GM12878 (cell line): ENCODE measurements at regions not wholly inside any gene's neighbourhood (a gene's known extent, or its start where the extent isn't known, plus 50 kb on each side); places are given as distances from the start of the nearest gene placed in this dataset.
"Not testable (repeated sequence)": the region's sequence is repeated elsewhere in the genome, so short reads cannot be mapped to it uniquely, and the experiment has no call there.

ENCODE experiments used
- ATAC-seq: fragments of 200-7000 bp; cut with Tn5 transposase; 3 replicates; pipeline ENCODE4 v1.9.1; 2020; ENCODE audit warnings: mild to moderate bottlenecking, moderate library complexity
- BruUV-seq: library from RNA; stranded (reverse); fragments of 400-500 nt; replicated peaks from 2 replicates; lab custom pipeline; 2021; lab: Mats Ljungman, UMichigan
- CTCF ChIA-PET: fragments of 300-600 bp; sonication (Branson Sonifier 250); formaldehyde crosslinking; extraction: SDS; loops from one replicate; lab custom pipeline; 2021; ENCODE audit warnings: inconsistent platforms; lab: Yijun Ruan, JAX
- POLR2A ChIA-PET: fragments of 350-600 bp; formaldehyde crosslinking; extraction: SDS; loops from one replicate; lab custom pipeline; 2021; ENCODE audit warnings: inconsistent platforms; lab: Charles Lee
- RAD21 ChIA-PET: fragments of 300-600 bp; sonication (Branson Sonifier 250); formaldehyde crosslinking; loops from one replicate; lab custom pipeline; 2023; ENCODE audit warnings: antibody characterized with exemption; ENCODE audit not compliant: unreplicated experiment; lab: Charles Lee
- SMC1A ChIA-PET: fragments of 300-600 bp; sonication (Branson Sonifier 250); formaldehyde crosslinking; loops from one replicate; lab custom pipeline; 2023; ENCODE audit not compliant: unreplicated experiment, uncharacterized antibody; lab: Charles Lee
- DNase-seq: peaks from one replicate; pipeline ENCODE4 v3.0.0-alpha.2; 2011; ENCODE audit warnings: low read depth, low spot score
- FAIRE-seq: peaks from 3 replicates; lab custom pipeline; 2011; peaks lifted over from hg19 to GRCh38; lab: Jason Lieb, UNC
- H2AFZ ChIP-seq: 2 replicates; pipeline ENCODE4 v1.6.0; 2011; ENCODE audit warnings: low read depth, low read length, control low read depth; ENCODE audit not compliant: control insufficient read depth
- H3K27ac ChIP-seq: 2 replicates; pipeline ENCODE4 v1.5.1; 2011; ENCODE audit warnings: control low read depth; ENCODE audit not compliant: control insufficient read depth, insufficient read depth
- H3K27me3 ChIP-seq, 2 experiments: replicated peaks in 1 of 2; 2 replicates each; pipeline versions ENCODE4 v1.6.0 to v1.6.1; 2011; ENCODE audit warnings: low read length in 1 of 2; ENCODE audit not compliant: control insufficient read depth in 2 of 2, insufficient read depth in 2 of 2
- H3K36me3 ChIP-seq, 2 experiments: 2 replicates each; pipeline ENCODE4 v1.5.1; 2011; ENCODE audit warnings: low read length in 1 of 2; ENCODE audit not compliant: control insufficient read depth in 2 of 2, insufficient read depth in 2 of 2
- H3K4me1 ChIP-seq: 2 replicates; pipeline ENCODE4 v1.6.1; 2011; ENCODE audit warnings: mild to moderate bottlenecking, low read length, moderate library complexity, mixed read lengths; ENCODE audit not compliant: control insufficient read depth, insufficient read depth
- H3K4me2 ChIP-seq: 2 replicates; pipeline ENCODE4 v1.6.0; 2011; ENCODE audit warnings: control low read depth; ENCODE audit not compliant: control insufficient read depth, insufficient read depth
- H3K4me3 ChIP-seq: fragments of 200-600 bp; sonication (generic); 2 replicates; pipeline ENCODE4 v1.5.1; 2016
- H3K79me2 ChIP-seq: 2 replicates; pipeline ENCODE4 v1.6.0; 2011; ENCODE audit warnings: low read length; ENCODE audit not compliant: control insufficient read depth, insufficient read depth
- H3K9ac ChIP-seq: 2 replicates; pipeline ENCODE4 v1.8.0; 2011; ENCODE audit warnings: low read length, control low read depth, mixed read lengths; ENCODE audit not compliant: control insufficient read depth, insufficient read depth
- H3K9me3 ChIP-seq: replicated peaks from 3 replicates; pipeline ENCODE4 v1.5.1; 2011; ENCODE audit warnings: mild to moderate bottlenecking, low read length; ENCODE audit not compliant: control insufficient read depth, insufficient read depth
- H4K20me1 ChIP-seq: 2 replicates; pipeline ENCODE4 v1.6.0; 2011; ENCODE audit not compliant: control insufficient read depth, insufficient read depth
- BACH1 ChIP-seq: fragments of 450-650 bp; IDR thresholded peaks from 2 replicates; pipeline ENCODE4 v1.6.1; 2017; ENCODE audit warnings: mild to moderate bottlenecking, borderline replicate concordance
- BHLHE40 ChIP-seq, 2 experiments: fragments of 450-650 bp in 1 of 2; IDR thresholded peaks; 2 replicates each; pipeline ENCODE4 v1.6.1; 2011 to 2017; ENCODE audit warnings: low read depth in 2 of 2, borderline replicate concordance in 1 of 2, improper control_type of control experiment in 1 of 2, low read length in 1 of 2, mild to moderate bottlenecking in 1 of 2
- MYB ChIP-seq: fragments of 150-350 bp; IDR thresholded peaks from 2 replicates; pipeline ENCODE4 v1.6.1; 2014; ENCODE audit warnings: mild to moderate bottlenecking, low read depth, low read length, borderline replicate concordance
- MYC ChIP-seq: IDR thresholded peaks from 2 replicates; pipeline ENCODE4 v1.6.1; 2011; ENCODE audit warnings: mild to moderate bottlenecking, low read length, moderate library complexity, inconsistent platforms; ENCODE audit not compliant: insufficient read depth, insufficient replicate concordance, insufficient read length, severe bottlenecking
- PML ChIP-seq: IDR thresholded peaks from 2 replicates; pipeline ENCODE4 v1.6.1; 2012; ENCODE audit warnings: low read length, inconsistent platforms
- POLR2A ChIP-seq: IDR thresholded peaks from 2 replicates; pipeline ENCODE4 v1.6.1; 2011; ENCODE audit warnings: low read depth, mild to moderate bottlenecking, low read length
- POLR2AphosphoS2 ChIP-seq: IDR thresholded peaks from 2 replicates; pipeline ENCODE4 v1.6.1; 2011; ENCODE audit warnings: low read depth, mild to moderate bottlenecking, low read length, improper control_type of control experiment, moderate library complexity
- RAD51 ChIP-seq: fragments of 450-650 bp; IDR thresholded peaks from 2 replicates; pipeline ENCODE4 v1.6.1; 2016; ENCODE audit warnings: moderate library complexity, mild to moderate bottlenecking, inconsistent platforms
- RCOR1 ChIP-seq: conservative IDR thresholded peaks from 2 replicates; pipeline ENCODE4 v1.6.1; 2012; ENCODE audit warnings: low read depth, low read length, improper control_type of control experiment
- TARDBP ChIP-seq: IDR thresholded peaks from 2 replicates; pipeline ENCODE4 v1.6.1; 2016; ENCODE audit warnings: borderline replicate concordance
- TCF12 ChIP-seq: IDR thresholded peaks from 2 replicates; pipeline ENCODE4 v1.6.1; 2011; ENCODE audit warnings: low read depth, mild to moderate bottlenecking, low read length
- WGBS: methylation state at CpG from one replicate; pipeline ENCODE4 v1.1.6; 2016; ENCODE audit warnings: low lambda C conversion rate; ENCODE audit not compliant: insufficient replicate concordance, insufficient coverage; ENCODE audit errors: missing lambda C conversion rate; 5-methylcytosine and 5-hydroxymethylcytosine counted together
- in situ Hi-C: fragments of 300-500 bp; cut with MboI; formaldehyde crosslinking; loops from 9 replicates; pipeline ENCODE4 v1.14.3; 2018; ENCODE audit warnings: mixed read lengths
- intact Hi-C: fragments of 100-400 bp; cut with micrococcal nuclease; formaldehyde crosslinking; loops from one replicate; pipeline ENCODE4 v1.14.2; 2022; ENCODE audit not compliant: unreplicated experiment
- TF ChIP-seq, protein P1 (sequence below): fragments of 450-650 bp; IDR thresholded peaks from 2 replicates; pipeline ENCODE4 v1.6.1; 2017; ENCODE audit warnings: low read depth, mild to moderate bottlenecking, moderate library complexity

DNA sequence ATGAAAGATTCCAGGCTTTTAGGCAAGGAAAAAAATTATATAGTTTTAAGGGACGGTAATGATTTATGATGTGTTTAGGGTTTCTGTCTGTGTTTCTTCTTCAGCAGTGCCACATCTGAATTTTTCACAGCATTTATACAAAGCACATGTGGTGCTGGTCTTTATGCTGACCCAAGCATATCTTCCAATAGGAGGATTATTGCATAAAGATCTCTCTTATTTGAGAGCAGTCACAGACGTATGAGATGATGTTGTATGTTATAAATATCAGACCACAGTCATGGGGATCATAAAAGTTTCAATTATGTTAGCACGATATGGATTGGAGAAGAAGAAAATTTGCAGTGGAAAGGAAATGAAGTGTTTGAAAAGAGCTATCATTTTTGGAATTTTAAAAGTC lies 150.9 kb downstream of the RASEF start:
- WGBS = 31% methylated on average over 3 of the region's 3 CpGs
- H3K27me3 ChIP-seq = no peaks in the 10 kb centered on the region
- POLR2A ChIA-PET = no interaction called here
- no peak for TF ChIP-seq PML
- TF ChIP-seq POLR2A = no peak
- TF ChIP-seq TCF12 = no peak
- TF ChIP-seq, protein P1, sequence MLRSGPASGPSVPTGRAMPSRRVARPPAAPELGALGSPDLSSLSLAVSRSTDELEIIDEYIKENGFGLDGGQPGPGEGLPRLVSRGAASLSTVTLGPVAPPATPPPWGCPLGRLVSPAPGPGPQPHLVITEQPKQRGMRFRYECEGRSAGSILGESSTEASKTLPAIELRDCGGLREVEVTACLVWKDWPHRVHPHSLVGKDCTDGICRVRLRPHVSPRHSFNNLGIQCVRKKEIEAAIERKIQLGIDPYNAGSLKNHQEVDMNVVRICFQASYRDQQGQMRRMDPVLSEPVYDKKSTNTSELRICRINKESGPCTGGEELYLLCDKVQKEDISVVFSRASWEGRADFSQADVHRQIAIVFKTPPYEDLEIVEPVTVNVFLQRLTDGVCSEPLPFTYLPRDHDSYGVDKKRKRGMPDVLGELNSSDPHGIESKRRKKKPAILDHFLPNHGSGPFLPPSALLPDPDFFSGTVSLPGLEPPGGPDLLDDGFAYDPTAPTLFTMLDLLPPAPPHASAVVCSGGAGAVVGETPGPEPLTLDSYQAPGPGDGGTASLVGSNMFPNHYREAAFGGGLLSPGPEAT = no peak
- TF ChIP-seq BHLHE40 (IDR thresholded peaks at IDR 0.05; ENCODE audit: borderline replicate concordance in 1 of 2, low read depth in 2 of 2, low read length in 1 of 2) = no peak
- no peak for TF ChIP-seq TARDBP
- TF ChIP-seq RAD51 = no peak
- ATAC-seq = no peak
- H4K20me1 ChIP-seq = no peaks in the 10 kb centered on the region
- intact Hi-C loops (no loop called here), in situ Hi-C loops (no loop called here)
- H3K9me3 ChIP-seq = no peaks in the 10 kb centered on the region; the same call in 2 of the 3 replicates
- no peak for DNase-seq
- SMC1A ChIA-PET = no interaction called here
- no peak overlapping the region for H2AFZ ChIP-seq
- CTCF ChIA-PET = interaction anchor here (1.2 kb wide), 1 partner anchor 30 kb away, joined by 3 read pairs; no protein-coding TSS in a partner anchor
- no peaks in the 10 kb centered on the region for H3K4me1 ChIP-seq
- H3K9ac ChIP-seq = no peak overlapping the region
- H3K4me2 ChIP-seq = no peak overlapping the region
- H3K36me3 ChIP-seq = no peaks in the 10 kb centered on the region
- H3K27ac ChIP-seq = no peak overlapping the region
- no peak for FAIRE-seq
- RAD21 ChIA-PET = no interaction called here
- H3K79me2 ChIP-seq = no peaks in the 10 kb centered on the region
- no TSS peak for BruUV-seq
- H3K4me3 ChIP-seq = no peak overlapping the region

DNA sequence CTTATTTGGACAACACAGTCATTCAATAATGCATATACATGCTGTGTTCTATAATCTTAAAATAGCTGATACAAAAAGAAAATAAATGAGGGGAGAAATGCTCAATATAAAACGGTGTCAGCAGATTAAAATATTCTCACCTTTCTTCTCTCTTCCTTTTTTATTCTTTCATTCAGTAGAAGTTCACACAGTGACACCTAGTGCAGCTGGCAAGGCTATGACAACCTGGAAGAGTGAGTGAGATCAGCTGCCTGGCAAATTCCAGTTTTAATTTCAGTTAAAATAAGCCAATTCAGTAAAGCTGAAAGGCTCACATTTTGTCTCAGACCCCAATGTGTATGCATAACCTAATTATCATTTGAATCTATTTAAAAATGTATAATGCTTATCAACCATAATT lies 150.3 kb downstream of the RASEF start:
- Histone ChIP-seq H3K4me2 (no peak overlapping the region), H3K79me2 (no peaks in the 10 kb centered on the region), H3K9me3 (no peaks in the 10 kb centered on the region; the same call in 2 of the 3 replicates), H2AFZ (no peak overlapping the region), H3K4me1 (no peaks in the 10 kb centered on the region), H3K27ac (no peak overlapping the region), H3K27me3 (no peaks in the 10 kb centered on the region), H3K9ac (no peak overlapping the region), H3K4me3 (no peak overlapping the region), H3K36me3 (no peaks in the 10 kb centered on the region), H4K20me1 (no peaks in the 10 kb centered on the region)
- no peak for FAIRE-seq
- SMC1A ChIA-PET = no interaction called here
- WGBS = 0% methylated on average over 1 of the region's 1 CpG
- CTCF ChIA-PET = interaction anchor here (1.2 kb wide), 1 partner anchor 30 kb away, joined by 3 read pairs; no protein-coding TSS in a partner anchor
- RAD21 ChIA-PET = no interaction called here
- intact Hi-C loops = no loop called here
- no peak for TF ChIP-seq MYB
- TF ChIP-seq RCOR1 = no peak
- no peak for TF ChIP-seq BACH1
- TF ChIP-seq POLR2AphosphoS2 = no peak
- TF ChIP-seq MYC = no peak
- in situ Hi-C loops = no loop called here
- POLR2A ChIA-PET = no interaction called here
- DNase-seq = no peak
- no peak for ATAC-seq
- BruUV-seq = no TSS peak

DNA sequence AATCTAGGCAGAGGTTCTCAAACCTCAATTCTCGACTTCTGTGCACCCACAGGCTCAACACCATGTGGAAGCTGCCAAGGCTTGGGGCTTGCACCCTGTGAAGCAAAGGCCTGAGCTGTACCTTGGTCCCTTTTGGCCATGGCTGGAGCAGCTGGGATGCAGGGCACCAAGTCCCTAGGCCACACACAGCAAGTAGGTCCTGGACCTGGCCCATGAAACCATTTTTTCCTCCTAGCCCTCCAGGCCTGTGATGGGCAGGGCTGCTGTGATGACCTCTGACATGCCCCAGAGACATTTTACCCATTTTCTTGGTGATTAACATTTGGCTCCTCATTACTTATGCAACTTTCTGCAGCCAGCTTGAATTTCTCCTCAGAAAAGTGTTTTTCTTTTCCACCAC lies 146.7 kb downstream of the RASEF start:
- DNase-seq, CTCF ChIA-PET, H3K4me3 ChIP-seq, BruUV-seq, H3K79me2 ChIP-seq, in situ Hi-C loops, intact Hi-C loops, RAD21 ChIA-PET, ATAC-seq, H3K9ac ChIP-seq, H3K4me2 ChIP-seq, SMC1A ChIA-PET, H4K20me1 ChIP-seq, H2AFZ ChIP-seq, H3K27ac ChIP-seq, H3K9me3 ChIP-seq, H3K27me3 ChIP-seq, FAIRE-seq, POLR2A ChIA-PET, H3K36me3 ChIP-seq, H3K4me1 ChIP-seq: not testable (repeated sequence)
- WGBS = 0% methylated on average over 1 of the region's 1 CpG
